ENCODE measurements at regions not wholly inside any gene's neighbourhood (a gene's known extent, or its start where the extent isn't known, plus 50 kb on each side); places are given as distances from the start of the nearest gene placed in this dataset.
A peak's percentile ranks its signal among the peaks of the same experiment; 100 is the strongest.
"Not testable (repeated sequence)": the region's sequence is repeated elsewhere in the genome, so short reads cannot be mapped to it uniquely, and the experiment has no call there.

DNA sequence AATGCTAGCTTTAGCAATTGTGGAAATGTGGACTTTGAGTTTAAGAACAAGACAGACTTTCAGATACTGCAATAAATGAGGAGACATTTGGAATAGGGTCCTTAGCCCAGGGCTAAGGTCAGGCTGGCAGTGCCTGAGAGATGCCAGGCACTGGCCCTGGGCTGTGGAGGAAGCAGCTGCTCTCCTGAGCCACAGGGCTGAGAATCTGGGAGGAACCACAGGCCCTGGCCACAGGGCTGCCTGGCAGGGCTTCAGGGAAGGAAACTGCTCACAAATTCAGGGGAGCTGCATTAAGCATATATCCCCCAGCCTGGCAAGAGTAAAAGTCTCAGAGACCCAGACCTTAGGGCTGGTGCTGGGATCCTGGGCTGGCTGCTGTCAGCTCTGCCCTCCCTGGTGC lies 305.1 kb downstream of the RPIA start:
- DNase-seq (ENCODE audit: low read depth): not testable (repeated sequence)

GRCh38 chr2:88999365-88999764 lies 307.9 kb downstream of the RPIA start:
- DNase-seq (ENCODE audit: low read depth): no peak

- DNase-seq (ENCODE audit: low read depth): no peak
These were observed 308.8 kb downstream of the RPIA start for GRCh38 chr2:89000235-89000634.

GRCh38 chr2:89004238-89004637 lies 312.8 kb downstream of the RPIA start:
- not testable (repeated sequence) for DNase-seq (ENCODE audit: low read depth)

DNA sequence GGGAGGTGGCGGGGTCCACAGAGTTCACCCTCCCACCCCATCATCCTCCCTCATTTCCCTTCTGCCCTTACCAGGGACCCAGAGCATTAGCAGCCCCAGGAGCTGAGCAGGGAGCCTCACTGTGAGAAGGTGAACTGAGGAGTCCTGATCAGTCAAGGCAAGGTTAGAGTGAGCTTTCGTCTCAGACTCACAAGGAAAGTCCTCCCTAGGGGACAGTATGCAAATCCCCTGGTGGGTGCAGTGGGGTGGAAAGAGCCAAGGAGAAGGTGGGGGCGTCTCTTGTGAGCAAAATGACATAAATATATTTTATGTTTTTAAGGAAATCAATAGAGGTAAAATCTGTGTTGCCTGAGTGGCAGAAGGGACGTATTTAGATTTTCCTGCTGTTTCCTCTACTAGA lies 329.1 kb downstream of the RPIA start:
- DNase-seq (ENCODE audit: low read depth): not testable (repeated sequence)

DNA sequence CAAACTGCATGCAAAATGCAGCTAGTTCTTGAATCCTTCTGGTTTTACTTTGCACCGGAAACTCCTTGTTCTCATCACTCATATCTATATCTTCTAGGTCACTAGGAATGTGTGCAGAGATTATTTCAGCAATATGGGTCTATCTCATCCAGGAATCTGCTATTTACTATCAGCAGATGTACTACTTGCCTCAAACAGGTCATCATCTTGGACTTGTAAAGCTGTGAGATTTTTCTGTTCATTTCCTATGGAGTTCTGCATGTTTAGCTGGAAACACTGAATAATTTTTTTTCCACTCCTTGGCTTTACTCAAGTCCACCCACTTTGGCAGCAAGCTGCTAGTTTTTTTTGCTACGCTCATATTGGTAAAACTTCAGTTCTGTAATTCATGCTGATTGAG lies 334.8 kb downstream of the RPIA start:
- DNase-seq (ENCODE audit: low read depth): not testable (repeated sequence)

- DNase-seq (ENCODE audit: low read depth): not testable (repeated sequence)
These were observed 335.6 kb downstream of the RPIA start for GRCh38 chr2:89027115-89027514.

- DNase-seq (ENCODE audit: low read depth): not testable (repeated sequence)
These were observed 336.1 kb downstream of the RPIA start for GRCh38 chr2:89027536-89027935.

DNA sequence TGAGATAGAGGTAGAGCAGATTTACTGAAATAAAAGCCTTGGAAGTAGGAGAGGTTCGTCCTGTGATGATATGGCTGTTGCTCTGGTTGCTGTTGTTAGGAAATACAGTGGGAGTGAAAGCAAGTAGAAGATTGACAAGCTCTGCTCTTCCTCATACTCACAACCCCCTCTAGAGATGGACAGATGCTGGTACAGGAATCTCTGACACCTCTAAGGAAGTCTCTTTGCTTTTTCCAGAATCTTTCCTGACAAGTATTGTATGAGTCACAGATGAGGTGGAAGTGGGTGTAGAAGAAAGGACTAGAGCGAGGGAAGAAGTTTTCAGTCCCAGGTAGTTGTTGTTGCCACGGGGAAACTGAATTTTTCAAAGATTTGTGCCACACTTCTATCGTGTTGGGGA lies 337.8 kb downstream of the RPIA start:
- not testable (repeated sequence) for DNase-seq (ENCODE audit: low read depth)

GRCh38 chr2:89048138-89049066 lies 356.9 kb downstream of the RPIA start:
- DNase-seq (ENCODE audit: low read depth): peak; percentile 62

- DNase-seq (ENCODE audit: low read depth): not testable (repeated sequence)
These were observed 367.1 kb downstream of the RPIA start for GRCh38 chr2:89058616-89059015.

DNA sequence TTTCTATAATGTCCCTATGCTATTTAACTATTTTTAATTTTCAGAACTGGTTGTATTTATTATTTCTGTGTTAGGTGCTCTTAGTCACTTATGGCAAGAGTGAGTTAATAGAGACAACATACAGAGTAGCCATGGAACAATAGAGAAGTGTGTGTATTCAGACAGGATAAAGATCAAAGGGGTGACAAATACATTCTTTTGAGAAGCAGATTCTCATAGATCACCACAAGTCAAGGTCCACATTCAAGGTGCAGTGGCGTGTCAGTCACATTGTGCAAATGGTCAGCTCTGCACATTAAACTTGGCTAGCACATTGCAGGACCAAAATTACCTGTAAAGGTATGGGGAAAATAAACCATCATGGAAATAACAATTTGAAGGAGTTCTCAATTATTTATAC lies 369.7 kb downstream of the RPIA start:
- not testable (repeated sequence) for DNase-seq (ENCODE audit: low read depth)

DNA sequence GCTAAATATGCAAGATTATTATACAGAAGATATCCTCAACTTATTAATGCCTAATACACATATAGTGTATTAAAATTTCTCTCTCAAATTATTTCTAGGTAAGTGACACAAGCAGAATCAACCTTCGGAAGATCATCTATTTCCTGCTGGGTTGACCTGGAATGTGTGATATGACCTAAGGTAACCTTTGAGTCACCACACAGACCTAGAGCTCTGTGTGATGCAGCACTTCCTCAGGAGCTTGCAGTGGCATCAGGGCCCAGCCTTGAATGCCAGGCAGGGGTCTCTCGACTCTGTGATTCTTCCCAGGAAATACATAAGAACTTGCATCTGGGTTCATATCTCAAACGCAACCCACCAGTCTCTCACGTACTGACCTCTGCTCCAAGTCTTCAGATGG lies 385.3 kb downstream of the RPIA start:
- DNase-seq (ENCODE audit: low read depth): peak; percentile 29

DNA sequence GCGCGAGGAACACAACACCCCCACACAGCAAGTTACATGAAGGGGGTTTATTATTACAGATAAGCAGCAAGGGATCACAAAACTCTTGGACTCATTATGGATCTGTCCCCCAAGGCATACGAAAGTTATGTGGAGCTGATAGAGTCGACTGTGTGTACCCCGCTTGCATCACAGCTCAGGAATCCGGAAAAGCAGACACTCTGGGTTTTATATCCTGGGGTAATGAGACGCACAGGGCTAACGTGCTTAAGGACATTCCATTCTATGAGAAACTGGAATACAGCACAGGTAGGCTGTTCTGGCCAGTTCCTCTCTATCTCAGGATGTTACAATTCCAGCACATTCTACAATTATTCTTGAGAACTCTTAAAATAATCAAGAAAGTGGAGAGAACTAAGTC lies 401.4 kb downstream of the RPIA start:
- DNase-seq (ENCODE audit: low read depth): not testable (repeated sequence)

- peak; percentile 28 for DNase-seq (ENCODE audit: low read depth)
These were observed 403.6 kb downstream of the RPIA start for GRCh38 chr2:89095060-89095459.

DNA sequence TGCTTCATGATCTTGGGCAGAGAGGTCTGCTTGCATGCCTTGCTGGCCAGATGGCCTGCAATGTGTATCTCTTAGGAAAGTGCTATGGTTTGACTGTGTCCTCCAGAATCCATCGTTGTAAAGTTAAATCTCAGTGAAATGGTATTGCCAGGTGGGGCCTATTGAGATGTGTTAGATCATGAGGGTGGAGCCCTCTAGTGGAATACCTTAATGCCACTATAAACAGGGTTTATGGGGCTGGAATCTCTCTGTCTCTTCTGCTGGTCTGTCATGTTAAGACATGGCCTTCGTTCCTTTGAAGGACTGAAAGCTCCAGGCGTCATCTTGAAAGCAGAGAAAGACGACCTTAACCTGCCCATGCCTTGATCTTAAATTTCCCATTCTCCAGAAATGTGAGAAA lies 411.1 kb downstream of the RPIA start:
- DNase-seq (ENCODE audit: low read depth): not testable (repeated sequence)

DNA sequence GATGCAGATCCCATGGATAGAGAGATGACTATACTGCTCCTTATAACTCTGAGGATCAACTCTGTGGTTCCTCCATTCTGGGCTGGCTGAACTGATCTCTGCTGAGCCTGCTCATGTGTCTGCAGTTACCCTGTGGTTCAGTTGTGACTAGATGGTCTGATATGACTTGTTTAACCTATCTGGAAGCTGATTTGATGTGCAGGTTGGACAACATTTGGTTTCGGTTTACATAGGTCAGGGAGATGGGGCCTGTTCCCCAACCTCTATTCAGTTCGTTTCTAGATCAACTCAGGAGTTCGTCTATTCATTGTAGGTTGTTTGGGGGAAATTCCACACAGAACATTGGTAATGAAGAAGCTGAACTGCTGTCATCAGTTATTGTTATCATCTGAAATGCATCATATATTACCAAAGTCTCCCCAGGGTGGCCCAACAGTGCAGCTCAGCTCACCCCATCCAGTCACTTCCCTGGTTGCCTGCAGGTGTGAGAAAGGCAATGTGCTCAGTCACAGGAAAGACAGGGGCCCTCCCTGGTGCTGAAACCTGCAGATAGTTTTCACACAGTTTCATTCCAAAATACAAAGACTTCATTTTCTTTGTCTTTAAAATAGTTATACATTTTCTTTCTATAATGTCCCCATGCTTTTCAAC lies 415.0 kb downstream of the RPIA start:
- not testable (repeated sequence) for DNase-seq (ENCODE audit: low read depth)

DNA sequence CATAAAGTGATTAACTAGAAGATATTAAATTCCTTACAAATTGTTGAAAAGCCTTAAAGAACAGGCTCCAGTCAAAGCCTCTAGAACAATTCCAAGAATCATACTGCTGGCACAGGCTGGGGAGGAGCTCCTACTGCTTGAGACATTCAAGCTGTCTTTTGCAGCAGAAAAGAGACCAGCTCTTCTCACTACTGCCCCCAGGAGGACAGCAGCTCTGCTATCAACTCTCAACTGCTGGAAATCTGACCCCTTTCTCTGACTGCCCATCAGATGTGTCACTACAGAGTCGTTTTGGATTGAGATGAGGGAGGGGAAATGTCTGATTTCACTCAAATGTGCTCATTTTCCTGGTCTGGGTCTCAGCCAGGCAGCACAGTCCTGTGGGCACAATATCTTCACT lies 421.0 kb downstream of the RPIA start:
- peak; percentile 36 for DNase-seq (ENCODE audit: low read depth)

DNA sequence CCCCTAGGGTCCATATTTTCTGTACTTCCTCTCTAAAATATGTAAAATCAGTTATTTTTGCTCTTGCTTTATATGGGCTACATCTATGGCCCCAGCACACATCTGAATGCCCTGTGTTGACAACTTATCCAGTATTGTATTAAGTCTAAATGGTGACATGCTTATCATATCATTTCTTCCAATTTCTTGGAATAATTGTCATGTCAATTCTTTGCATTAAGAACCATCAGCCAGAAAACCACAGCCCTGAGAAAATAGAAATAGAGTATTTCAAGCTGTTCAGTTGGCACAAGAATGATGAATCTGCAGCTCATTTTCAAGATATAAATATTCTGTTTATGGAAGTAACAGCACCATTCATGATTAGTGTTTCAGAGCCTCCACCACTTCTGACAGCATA lies 421.8 kb downstream of the RPIA start:
- not testable (repeated sequence) for DNase-seq (ENCODE audit: low read depth)

- DNase-seq (ENCODE audit: low read depth): not testable (repeated sequence)
These were observed 438.0 kb downstream of the RPIA start for GRCh38 chr2:89129440-89129839.

GRCh38 chr2:89130665-89131308 lies 439.3 kb downstream of the RPIA start:
- DNase-seq (ENCODE audit: low read depth): not testable (repeated sequence)

GRCh38 chr2:89142959-89143358 lies 451.5 kb downstream of the RPIA start:
- DNase-seq (ENCODE audit: low read depth): not testable (repeated sequence)

Measured in HT1080 (cell line).